ENCODE measurements at regions not wholly inside any gene's neighbourhood (a gene's known extent, or its start where the extent isn't known, plus 50 kb on each side); places are given as distances from the start of the nearest gene placed in this dataset.

- H4K8ac ChIP-seq (ENCODE audit: low read depth, low read length), result no peak overlapping the region
- no peak overlapping the region for H2BK5ac ChIP-seq (ENCODE audit: low read length)
- H3K14ac ChIP-seq (ENCODE audit: low read length), result no peak overlapping the region
- H3K4me1 ChIP-seq (ENCODE audit: control insufficient read depth in 2 of 2, insufficient read depth in 1 of 2, low read depth in 1 of 2, low read length in 2 of 2), result no peaks in the 10 kb centered on the region
- H3K23ac ChIP-seq (ENCODE audit: low read depth, low read length, poor library complexity), result no peak overlapping the region
- H2BK120ac ChIP-seq (ENCODE audit: low read depth, low read length), result no peak overlapping the region
- H3K9me3 ChIP-seq (replicated peaks in 1 of 2; ENCODE audit: control insufficient read depth in 2 of 2, insufficient read depth in 1 of 2, low read depth in 1 of 2, low read length in 2 of 2), result no peaks in the 10 kb centered on the region
- no peak overlapping the region for H3K4ac ChIP-seq (ENCODE audit: low read length)
- WGBS, 2 donors (ENCODE audit: extremely low coverage in 2 of 2, insufficient read length in 2 of 2, insufficient replicate concordance in 1 of 2), result no CpG with 5 or more reads among the region's 3 CpGs
- H3K4me2 ChIP-seq (ENCODE audit: insufficient read depth, low read length, poor library complexity, severe bottlenecking), result no peak overlapping the region
- H3K27me3 ChIP-seq (ENCODE audit: control insufficient read depth in 3 of 3, insufficient read depth in 3 of 3, low read depth in 1 of 3, low read length in 3 of 3), result no peaks in the 10 kb centered on the region
- no peak overlapping the region for H4K91ac ChIP-seq (ENCODE audit: low read depth, low read length, poor library complexity)
- H3K18ac ChIP-seq (ENCODE audit: low read length), result no peak overlapping the region
- H2BK15ac ChIP-seq (ENCODE audit: low read length), result no peak overlapping the region
- DNase-seq (ENCODE audit: low spot score), result no peak
- H2AFZ ChIP-seq (ENCODE audit: low read length), result no peak overlapping the region
- H3K9ac ChIP-seq (ENCODE audit: low read depth, low read length, poor library complexity), result no peak overlapping the region
- no peak overlapping the region for H3K4me3 ChIP-seq (ENCODE audit: low read length in 2 of 2)
- H3K79me1 ChIP-seq (ENCODE audit: low read depth, low read length), result no peaks in the 10 kb centered on the region
- no peak overlapping the region for H3K27ac ChIP-seq (replicated peaks; ENCODE audit: low read length)
- H2AK5ac ChIP-seq (ENCODE audit: low read depth, low read length), result no peak overlapping the region
- no peaks in the 10 kb centered on the region for H3K36me3 ChIP-seq (replicated peaks in 1 of 2; ENCODE audit: control insufficient read depth in 2 of 2, insufficient read depth in 2 of 2, low read length in 2 of 2)
- no peak overlapping the region for H2BK12ac ChIP-seq (ENCODE audit: low read length)
Observed at GRCh38 chr13:33973194-33973593, 155.2 kb downstream of the RFC3 start.

GRCh38 chr13:33976965-33977364 is 159.0 kb downstream of the RFC3 start:
- Histone ChIP-seq H2BK120ac (ENCODE audit: low read depth, low read length) (no peak overlapping the region), H3K4me1 (ENCODE audit: control insufficient read depth in 2 of 2, insufficient read depth in 1 of 2, low read depth in 1 of 2, low read length in 2 of 2) (no peaks in the 10 kb centered on the region), H2BK5ac (ENCODE audit: low read length) (no peak overlapping the region), H3K4me2 (ENCODE audit: insufficient read depth, low read length, poor library complexity, severe bottlenecking) (no peak overlapping the region), H2AFZ (ENCODE audit: low read length) (no peak overlapping the region), H3K27me3 (ENCODE audit: control insufficient read depth in 3 of 3, insufficient read depth in 3 of 3, low read depth in 1 of 3, low read length in 3 of 3) (no peaks in the 10 kb centered on the region), H2BK12ac (ENCODE audit: low read length) (no peak overlapping the region), H3K14ac (ENCODE audit: low read length) (no peak overlapping the region), H3K9me3 (replicated peaks in 1 of 2; ENCODE audit: control insufficient read depth in 2 of 2, insufficient read depth in 1 of 2, low read depth in 1 of 2, low read length in 2 of 2) (no peaks in the 10 kb centered on the region), H3K79me1 (ENCODE audit: low read depth, low read length) (no peaks in the 10 kb centered on the region), H3K36me3 (replicated peaks in 1 of 2; ENCODE audit: control insufficient read depth in 2 of 2, insufficient read depth in 2 of 2, low read length in 2 of 2) (no peaks in the 10 kb centered on the region), H4K91ac (ENCODE audit: low read depth, low read length, poor library complexity) (no peak overlapping the region), H3K9ac (ENCODE audit: low read depth, low read length, poor library complexity) (no peak overlapping the region), H3K23ac (ENCODE audit: low read depth, low read length, poor library complexity) (no peak overlapping the region), H2BK15ac (ENCODE audit: low read length) (no peak overlapping the region), H3K27ac (replicated peaks; ENCODE audit: low read length) (no peak overlapping the region), H2AK5ac (ENCODE audit: low read depth, low read length) (no peak overlapping the region), H3K18ac (ENCODE audit: low read length) (no peak overlapping the region), H4K8ac (ENCODE audit: low read depth, low read length) (no peak overlapping the region), H3K4ac (ENCODE audit: low read length) (no peak overlapping the region), H3K4me3 (ENCODE audit: low read length in 2 of 2) (no peak overlapping the region)
- no peak for DNase-seq (ENCODE audit: low spot score)
- WGBS, 2 donors (ENCODE audit: extremely low coverage in 2 of 2, insufficient read length in 2 of 2, insufficient replicate concordance in 1 of 2), result no CpG with 5 or more reads among the region's 4 CpGs

GRCh38 chr13:33978653-33979052 is 160.7 kb downstream of the RFC3 start:
- no peak overlapping the region for H3K18ac ChIP-seq (ENCODE audit: low read length)
- WGBS, 2 donors (ENCODE audit: extremely low coverage in 2 of 2, insufficient read length in 2 of 2, insufficient replicate concordance in 1 of 2), result no CpG with 5 or more reads among the region's 3 CpGs
- H3K9me3 ChIP-seq (replicated peaks in 1 of 2; ENCODE audit: control insufficient read depth in 2 of 2, insufficient read depth in 1 of 2, low read depth in 1 of 2, low read length in 2 of 2), result no peaks in the 10 kb centered on the region
- H2BK120ac ChIP-seq (ENCODE audit: low read depth, low read length), result no peak overlapping the region
- no peak overlapping the region for H2BK15ac ChIP-seq (ENCODE audit: low read length)
- no peak overlapping the region for H3K27ac ChIP-seq (replicated peaks; ENCODE audit: low read length)
- DNase-seq (ENCODE audit: low spot score), result no peak
- H3K36me3 ChIP-seq (replicated peaks in 1 of 2; ENCODE audit: control insufficient read depth in 2 of 2, insufficient read depth in 2 of 2, low read length in 2 of 2), result no peaks in the 10 kb centered on the region
- no peak overlapping the region for H2AFZ ChIP-seq (ENCODE audit: low read length)
- no peak overlapping the region for H3K9ac ChIP-seq (ENCODE audit: low read depth, low read length, poor library complexity)
- no peak overlapping the region for H3K23ac ChIP-seq (ENCODE audit: low read depth, low read length, poor library complexity)
- H3K4me3 ChIP-seq (ENCODE audit: low read length in 2 of 2), result no peak overlapping the region
- no peak overlapping the region for H4K8ac ChIP-seq (ENCODE audit: low read depth, low read length)
- no peak overlapping the region for H3K14ac ChIP-seq (ENCODE audit: low read length)
- no peak overlapping the region for H2AK5ac ChIP-seq (ENCODE audit: low read depth, low read length)
- no peaks in the 10 kb centered on the region for H3K4me1 ChIP-seq (ENCODE audit: control insufficient read depth in 2 of 2, insufficient read depth in 1 of 2, low read depth in 1 of 2, low read length in 2 of 2)
- no peak overlapping the region for H3K4me2 ChIP-seq (ENCODE audit: insufficient read depth, low read length, poor library complexity, severe bottlenecking)
- no peaks in the 10 kb centered on the region for H3K27me3 ChIP-seq (ENCODE audit: control insufficient read depth in 3 of 3, insufficient read depth in 3 of 3, low read depth in 1 of 3, low read length in 3 of 3)
- H2BK5ac ChIP-seq (ENCODE audit: low read length), result no peak overlapping the region
- H3K4ac ChIP-seq (ENCODE audit: low read length), result no peak overlapping the region
- H3K79me1 ChIP-seq (ENCODE audit: low read depth, low read length), result no peaks in the 10 kb centered on the region
- no peak overlapping the region for H4K91ac ChIP-seq (ENCODE audit: low read depth, low read length, poor library complexity)
- H2BK12ac ChIP-seq (ENCODE audit: low read length), result no peak overlapping the region

- H2AK5ac ChIP-seq (ENCODE audit: low read depth, low read length), result no peak overlapping the region
- no peaks in the 10 kb centered on the region for H3K4me1 ChIP-seq (ENCODE audit: control insufficient read depth in 2 of 2, insufficient read depth in 1 of 2, low read depth in 1 of 2, low read length in 2 of 2)
- H2BK120ac ChIP-seq (ENCODE audit: low read depth, low read length), result no peak overlapping the region
- no peak overlapping the region for H2BK12ac ChIP-seq (ENCODE audit: low read length)
- H2BK5ac ChIP-seq (ENCODE audit: low read length), result no peak overlapping the region
- no peak overlapping the region for H3K4ac ChIP-seq (ENCODE audit: low read length)
- no peak overlapping the region for H2AFZ ChIP-seq (ENCODE audit: low read length)
- no peak overlapping the region for H4K91ac ChIP-seq (ENCODE audit: low read depth, low read length, poor library complexity)
- no peak overlapping the region for H3K4me2 ChIP-seq (ENCODE audit: insufficient read depth, low read length, poor library complexity, severe bottlenecking)
- no peak overlapping the region for H3K27ac ChIP-seq (replicated peaks; ENCODE audit: low read length)
- H3K23ac ChIP-seq (ENCODE audit: low read depth, low read length, poor library complexity), result no peak overlapping the region
- H3K9me3 ChIP-seq (replicated peaks in 1 of 2; ENCODE audit: control insufficient read depth in 2 of 2, insufficient read depth in 1 of 2, low read depth in 1 of 2, low read length in 2 of 2), result no peaks in the 10 kb centered on the region
- H3K18ac ChIP-seq (ENCODE audit: low read length), result no peak overlapping the region
- no peaks in the 10 kb centered on the region for H3K79me1 ChIP-seq (ENCODE audit: low read depth, low read length)
- DNase-seq (ENCODE audit: low spot score), result no peak
- H3K27me3 ChIP-seq (ENCODE audit: control insufficient read depth in 3 of 3, insufficient read depth in 3 of 3, low read depth in 1 of 3, low read length in 3 of 3), result no peaks in the 10 kb centered on the region
- no CpG with 5 or more reads among the region's 2 CpGs for WGBS, 2 donors (ENCODE audit: extremely low coverage in 2 of 2, insufficient read length in 2 of 2, insufficient replicate concordance in 1 of 2)
- no peak overlapping the region for H4K8ac ChIP-seq (ENCODE audit: low read depth, low read length)
- H3K36me3 ChIP-seq (replicated peaks in 1 of 2; ENCODE audit: control insufficient read depth in 2 of 2, insufficient read depth in 2 of 2, low read length in 2 of 2), result no peaks in the 10 kb centered on the region
- no peak overlapping the region for H3K14ac ChIP-seq (ENCODE audit: low read length)
- H2BK15ac ChIP-seq (ENCODE audit: low read length), result no peak overlapping the region
- no peak overlapping the region for H3K4me3 ChIP-seq (ENCODE audit: low read length in 2 of 2)
- no peak overlapping the region for H3K9ac ChIP-seq (ENCODE audit: low read depth, low read length, poor library complexity)
Observed at GRCh38 chr13:33992881-33993336, 175.0 kb downstream of the RFC3 start.

Measured in neuronal stem cell (in vitro differentiated cells).